GM21528 (cell line): ENCODE measurements at regions not wholly inside any gene's neighbourhood (a gene's known extent, or its start where the extent isn't known, plus 50 kb on each side); places are given as distances from the start of the nearest gene placed in this dataset.
"Not testable (repeated sequence)": the region's sequence is repeated elsewhere in the genome, so short reads cannot be mapped to it uniquely, and the experiment has no call there.

Experiments used
- ATAC-seq: cut with Tn5 transposase; IDR thresholded peaks from one replicate; pipeline ENCODE4 v1.9.1; 2021; ENCODE audit warnings: mild to moderate bottlenecking, moderate library complexity; ENCODE audit not compliant: unreplicated experiment, low FRiP score

- no peak for ATAC-seq
These were observed 853.5 kb downstream of the METTL15 start for GRCh38 chr11:28961726-28962125.

GRCh38 chr11:28956446-28956845, 848.3 kb downstream of the METTL15 start:
- no peak for ATAC-seq

- no peak for ATAC-seq
These were observed 843.0 kb downstream of the METTL15 start for GRCh38 chr11:28951191-28951590.

GRCh38 chr11:28939381-28939780, 831.2 kb downstream of the METTL15 start:
- no peak for ATAC-seq

GRCh38 chr11:28938091-28938490, 829.9 kb downstream of the METTL15 start:
- no peak for ATAC-seq

- no peak for ATAC-seq
These were observed 824.8 kb downstream of the METTL15 start for GRCh38 chr11:28932940-28933339.

GRCh38 chr11:28924004-28924403, 815.8 kb downstream of the METTL15 start:
- no peak for ATAC-seq

- no peak for ATAC-seq
These were observed 814.3 kb downstream of the METTL15 start for GRCh38 chr11:28922386-28922981.

GRCh38 chr11:28919194-28919593, 811.0 kb downstream of the METTL15 start:
- no peak for ATAC-seq

- ATAC-seq, result no peak
These were observed 805.7 kb downstream of the METTL15 start for GRCh38 chr11:28913883-28914282.

- ATAC-seq, result no peak
These were observed 803.6 kb downstream of the METTL15 start for GRCh38 chr11:28911829-28912228.

GRCh38 chr11:28910926-28911325, 802.7 kb downstream of the METTL15 start:
- ATAC-seq, result no peak

GRCh38 chr11:28903716-28904115, 795.5 kb downstream of the METTL15 start:
- no peak for ATAC-seq

- ATAC-seq, result no peak
These were observed 792.2 kb downstream of the METTL15 start for GRCh38 chr11:28900427-28900826.

- no peak for ATAC-seq
These were observed 791.5 kb downstream of the METTL15 start for GRCh38 chr11:28899706-28900105.

- ATAC-seq, result not testable (repeated sequence)
These were observed 782.4 kb downstream of the METTL15 start for GRCh38 chr11:28890601-28891040.

- ATAC-seq, result no peak
These were observed 779.5 kb downstream of the METTL15 start for GRCh38 chr11:28887681-28888080.

- no peak for ATAC-seq
These were observed 771.7 kb downstream of the METTL15 start for GRCh38 chr11:28879869-28880268.

- ATAC-seq, result no peak
These were observed 769.8 kb downstream of the METTL15 start for GRCh38 chr11:28878025-28878424.

- ATAC-seq, result no peak
These were observed 769.2 kb downstream of the METTL15 start for GRCh38 chr11:28877340-28877739.

GRCh38 chr11:28874706-28875105, 766.5 kb downstream of the METTL15 start:
- no peak for ATAC-seq

GRCh38 chr11:28871090-28871489, 762.9 kb downstream of the METTL15 start:
- ATAC-seq, result no peak

GRCh38 chr11:28863422-28863821, 755.2 kb downstream of the METTL15 start:
- ATAC-seq, result no peak
